ENCODE measurements at regions not wholly inside any gene's neighbourhood (a gene's known extent, or its start where the extent isn't known, plus 50 kb on each side); places are given as distances from the start of the nearest gene placed in this dataset.

GRCh38 chr6:68575765-68576439 is 59.2 kb upstream of the ADGRB3 start:
- DNase-seq (ENCODE audit: low read depth), result peak; percentile 8
- no peak for TF ChIP-seq CTCF (IDR thresholded peaks at IDR 0.05; ENCODE audit: control insufficient read depth, extremely low read depth, insufficient read depth)
- H3K4me3 ChIP-seq (ENCODE audit: low read depth, low read length), result no peak overlapping the region

- TF ChIP-seq CTCF (IDR thresholded peaks at IDR 0.05; ENCODE audit: control insufficient read depth, extremely low read depth, insufficient read depth), result no peak
- DNase-seq (ENCODE audit: low read depth), result no peak
- no peak overlapping the region for H3K4me3 ChIP-seq (ENCODE audit: low read depth, low read length)
Observed at GRCh38 chr6:68572975-68573374, 62.1 kb upstream of the ADGRB3 start.

GRCh38 chr6:68572525-68572924 is 62.6 kb upstream of the ADGRB3 start:
- H3K4me3 ChIP-seq (ENCODE audit: low read depth, low read length), result no peak overlapping the region
- DNase-seq (ENCODE audit: low read depth), result peak; percentile 41
- TF ChIP-seq CTCF (IDR thresholded peaks at IDR 0.05; ENCODE audit: control insufficient read depth, extremely low read depth, insufficient read depth), result peak; percentile 75

- DNase-seq (ENCODE audit: low read depth), result no peak
- no peak overlapping the region for H3K4me3 ChIP-seq (ENCODE audit: low read depth, low read length)
- no peak for TF ChIP-seq CTCF (IDR thresholded peaks at IDR 0.05; ENCODE audit: control insufficient read depth, extremely low read depth, insufficient read depth)
Observed at GRCh38 chr6:68559716-68560115, 75.4 kb upstream of the ADGRB3 start.

GRCh38 chr6:68559070-68559469 is 76.0 kb upstream of the ADGRB3 start:
- no peak for DNase-seq (ENCODE audit: low read depth)
- no peak overlapping the region for H3K4me3 ChIP-seq (ENCODE audit: low read depth, low read length)
- TF ChIP-seq CTCF (IDR thresholded peaks at IDR 0.05; ENCODE audit: control insufficient read depth, extremely low read depth, insufficient read depth), result peak; percentile 28

- H3K4me3 ChIP-seq (ENCODE audit: low read depth, low read length), result no peak overlapping the region
- no peak for TF ChIP-seq CTCF (IDR thresholded peaks at IDR 0.05; ENCODE audit: control insufficient read depth, extremely low read depth, insufficient read depth)
- no peak for DNase-seq (ENCODE audit: low read depth)
Observed at GRCh38 chr6:68546620-68547019, 88.5 kb upstream of the ADGRB3 start.

- TF ChIP-seq CTCF (IDR thresholded peaks at IDR 0.05; ENCODE audit: control insufficient read depth, extremely low read depth, insufficient read depth), result no peak
- no peak overlapping the region for H3K4me3 ChIP-seq (ENCODE audit: low read depth, low read length)
- DNase-seq (ENCODE audit: low read depth), result no peak
Observed at GRCh38 chr6:68544450-68544849, 90.6 kb upstream of the ADGRB3 start.

Data from LNCaP clone FGC (cell line).